ENCODE measurements at regions not wholly inside any gene's neighbourhood (a gene's known extent, or its start where the extent isn't known, plus 50 kb on each side); places are given as distances from the start of the nearest gene placed in this dataset.

DNA sequence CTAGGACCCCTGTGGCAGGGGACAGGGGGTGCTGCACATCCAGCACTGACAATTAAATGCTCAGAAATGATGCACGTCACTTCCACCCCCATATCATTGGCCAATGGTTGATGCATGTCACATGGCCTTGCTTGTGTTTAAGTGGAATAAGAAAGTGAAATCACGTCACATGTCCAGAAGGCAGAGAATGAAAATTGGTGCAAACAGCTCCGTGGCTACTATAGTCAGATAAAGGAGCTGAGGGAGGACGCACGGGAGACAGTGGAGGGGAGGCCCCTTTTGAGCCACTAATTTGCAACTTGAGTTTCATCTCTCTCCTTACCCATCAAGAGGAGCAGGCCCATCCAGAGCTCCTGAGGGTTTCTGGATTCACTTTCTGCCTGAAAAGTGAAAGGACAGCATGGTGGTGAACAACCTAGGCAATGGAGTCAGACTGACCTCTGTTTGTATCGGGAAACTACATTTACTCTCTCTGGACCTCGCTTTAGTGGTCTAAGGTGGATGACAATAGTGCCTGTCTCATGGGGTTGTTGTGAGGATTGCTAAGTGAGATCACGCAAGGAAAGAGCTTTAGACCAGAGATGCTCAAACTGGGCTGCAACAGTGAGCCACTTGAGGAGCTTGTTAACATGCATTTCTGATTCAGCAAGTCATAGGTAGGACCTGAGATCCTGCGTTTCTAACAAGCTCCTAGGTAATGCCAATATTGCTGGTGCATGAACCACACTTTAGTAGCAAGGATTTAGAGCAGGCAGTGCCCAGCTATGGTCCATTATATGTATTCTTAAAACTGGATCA is 133.9 kb upstream of the ADRA1B start:
- H3K27ac ChIP-seq = peak overlapping the region in 1 of 4 donors; percentile 17
- no peaks in the 10 kb centered on the region for H3K36me3 ChIP-seq

DNA sequence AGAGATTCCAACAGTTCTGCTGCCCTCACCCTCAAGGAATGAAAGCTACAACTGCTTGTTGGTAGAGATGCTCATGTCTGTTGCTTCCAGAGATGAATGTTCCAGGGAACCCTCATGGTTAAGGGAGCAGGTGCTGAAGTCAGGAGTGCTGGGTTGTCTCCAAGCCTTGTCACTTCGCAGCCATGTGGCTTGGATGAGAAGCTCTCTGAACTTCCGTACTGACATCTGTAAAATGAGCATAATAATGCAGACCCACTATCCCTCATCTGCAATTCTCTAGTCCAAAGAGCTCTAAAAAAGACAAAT is 133.3 kb upstream of the ADRA1B start:
- Histone ChIP-seq H3K27me3 (peaks cover 16% of the 10 kb centered on the region), H3K9me3 (no peaks in the 10 kb centered on the region), H3K36me3 (no peaks in the 10 kb centered on the region), H3K4me1 (peaks cover 0 to 16% (median 5%) of the 10 kb centered on the region in 3 donors), H3K27ac (no peak overlapping the region), H3K4me3 (no peak overlapping the region)
- WGBS, 2 donors (ENCODE audit: low coverage in 1 of 2) = 80% methylated on average over 1 of the region's 2 CpGs; no CpG with 5 or more reads in 1 of the 2 donors
- no peak for ATAC-seq
- TF ChIP-seq POLR2A (IDR thresholded peaks at IDR 0.05) = no peak

More for the DNA sequence above, 133.9 kb upstream of the ADRA1B start:
- Histone ChIP-seq H3K9me3 (no peaks in the 10 kb centered on the region), H3K27me3 (peaks cover 16% of the 10 kb centered on the region), H3K4me3 (no peak overlapping the region), H3K4me1 (peaks cover 0 to 11% (median 0%) of the 10 kb centered on the region in 3 donors)
- 80 to 90% methylated on average over 2 to 7 of the region's 9 CpGs for WGBS, 2 donors (ENCODE audit: low coverage in 1 of 2)
- TF ChIP-seq POLR2A (IDR thresholded peaks at IDR 0.05) (no peak), POLR2AphosphoS5 (IDR thresholded peaks at IDR 0.05) (no peak), EP300 (IDR thresholded peaks at IDR 0.05) (no peak)
- TF ChIP-seq, protein P1, sequence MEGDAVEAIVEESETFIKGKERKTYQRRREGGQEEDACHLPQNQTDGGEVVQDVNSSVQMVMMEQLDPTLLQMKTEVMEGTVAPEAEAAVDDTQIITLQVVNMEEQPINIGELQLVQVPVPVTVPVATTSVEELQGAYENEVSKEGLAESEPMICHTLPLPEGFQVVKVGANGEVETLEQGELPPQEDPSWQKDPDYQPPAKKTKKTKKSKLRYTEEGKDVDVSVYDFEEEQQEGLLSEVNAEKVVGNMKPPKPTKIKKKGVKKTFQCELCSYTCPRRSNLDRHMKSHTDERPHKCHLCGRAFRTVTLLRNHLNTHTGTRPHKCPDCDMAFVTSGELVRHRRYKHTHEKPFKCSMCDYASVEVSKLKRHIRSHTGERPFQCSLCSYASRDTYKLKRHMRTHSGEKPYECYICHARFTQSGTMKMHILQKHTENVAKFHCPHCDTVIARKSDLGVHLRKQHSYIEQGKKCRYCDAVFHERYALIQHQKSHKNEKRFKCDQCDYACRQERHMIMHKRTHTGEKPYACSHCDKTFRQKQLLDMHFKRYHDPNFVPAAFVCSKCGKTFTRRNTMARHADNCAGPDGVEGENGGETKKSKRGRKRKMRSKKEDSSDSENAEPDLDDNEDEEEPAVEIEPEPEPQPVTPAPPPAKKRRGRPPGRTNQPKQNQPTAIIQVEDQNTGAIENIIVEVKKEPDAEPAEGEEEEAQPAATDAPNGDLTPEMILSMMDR (IDR thresholded peaks at IDR 0.05) = no peak
- no peak for ATAC-seq

GRCh38 chr5:159783726-159784247 is 132.5 kb upstream of the ADRA1B start:
- H3K4me3 ChIP-seq = no peak overlapping the region
- WGBS, 2 donors (ENCODE audit: low coverage in 1 of 2) = 66 to 71% methylated on average over 3 of the region's 3 CpGs
- H3K27me3 ChIP-seq = peaks cover 16% of the 10 kb centered on the region
- H3K4me1 ChIP-seq = peaks cover 0 to 25% (median 6%) of the 10 kb centered on the region in 3 donors
- no peaks in the 10 kb centered on the region for H3K9me3 ChIP-seq
- ATAC-seq = no peak
- H3K36me3 ChIP-seq = no peaks in the 10 kb centered on the region
- H3K27ac ChIP-seq = no peak overlapping the region
- TF ChIP-seq POLR2AphosphoS5 (IDR thresholded peaks at IDR 0.05) (no peak), EP300 (IDR thresholded peaks at IDR 0.05) (no peak), POLR2A (IDR thresholded peaks at IDR 0.05) (no peak)
- TF ChIP-seq, protein P1 (IDR thresholded peaks at IDR 0.05) = no peak

- H3K9me3 ChIP-seq = no peaks in the 10 kb centered on the region
- H3K27me3 ChIP-seq = peaks cover 16% of the 10 kb centered on the region
- TF ChIP-seq POLR2AphosphoS5 (IDR thresholded peaks at IDR 0.05) (no peak), POLR2A (IDR thresholded peaks at IDR 0.05) (no peak)
- peak overlapping the region in 1 of 4 donors; percentile 43 for H3K27ac ChIP-seq
- ATAC-seq = no peak
- H3K4me1 ChIP-seq = peaks cover 0 to 32% (median 6%) of the 10 kb centered on the region in 3 donors
- no peak overlapping the region for H3K4me3 ChIP-seq
- no peaks in the 10 kb centered on the region for H3K36me3 ChIP-seq
These were observed 131.3 kb upstream of the ADRA1B start for GRCh38 chr5:159784993-159785392.

GRCh38 chr5:159785656-159786055 is 130.6 kb upstream of the ADRA1B start:
- peak; percentile 42 for ATAC-seq
- 30 to 40% methylated on average over 2 to 3 of the region's 3 CpGs for WGBS, 2 donors (ENCODE audit: low coverage in 1 of 2)
- Histone ChIP-seq H3K9me3 (no peaks in the 10 kb centered on the region), H3K27me3 (peaks cover 16% of the 10 kb centered on the region), H3K4me3 (no peak overlapping the region), H3K36me3 (no peaks in the 10 kb centered on the region), H3K4me1 (peaks cover 0 to 32% (median 6%) of the 10 kb centered on the region in 3 donors), H3K27ac (peak overlapping the region in 3 of 4 donors; percentile 43 to 66 (median 60))
- TF ChIP-seq POLR2A (IDR thresholded peaks at IDR 0.05) (no peak), EP300 (IDR thresholded peaks at IDR 0.05) (no peak), POLR2AphosphoS5 (IDR thresholded peaks at IDR 0.05) (no peak)
- TF ChIP-seq, protein P1 (IDR thresholded peaks at IDR 0.05) = no peak

- no peak overlapping the region for H3K4me3 ChIP-seq
- H3K27me3 ChIP-seq = peaks cover 16% of the 10 kb centered on the region
- no peak for TF ChIP-seq POLR2AphosphoS5 (IDR thresholded peaks at IDR 0.05)
- TF ChIP-seq, protein P1 (IDR thresholded peaks at IDR 0.05) = no peak
- no peak for TF ChIP-seq POLR2A (IDR thresholded peaks at IDR 0.05)
- no peak for TF ChIP-seq EP300 (IDR thresholded peaks at IDR 0.05)
- 88 to 90% methylated on average over 3 of the region's 3 CpGs for WGBS, 2 donors (ENCODE audit: low coverage in 1 of 2)
- no peaks in the 10 kb centered on the region for H3K9me3 ChIP-seq
- H3K36me3 ChIP-seq = no peaks in the 10 kb centered on the region
- peaks cover 0 to 32% (median 6%) of the 10 kb centered on the region in 3 donors for H3K4me1 ChIP-seq
- H3K27ac ChIP-seq = peak overlapping the region in 3 of 4 donors; percentile 43 to 66 (median 60)
- no peak for ATAC-seq
These were observed 130.1 kb upstream of the ADRA1B start for GRCh38 chr5:159786201-159786600.

All from gastroesophageal sphincter (tissue), 4 donors.